GM12872 (cell line): ENCODE measurements at regions not wholly inside any gene's neighbourhood (a gene's known extent, or its start where the extent isn't known, plus 50 kb on each side); places are given as distances from the start of the nearest gene placed in this dataset.
A peak's percentile ranks its signal among the peaks of the same experiment; 100 is the strongest.

ENCODE experiments used
- CTCF ChIP-seq: IDR thresholded peaks from 3 replicates; pipeline ENCODE4 v1.5.1; 2011; ENCODE audit warnings: low read depth, mild to moderate bottlenecking, low read length, moderate library complexity; ENCODE audit not compliant: insufficient read depth

- TF ChIP-seq CTCF = no peak
Observed at GRCh38 chr11:69234740-69235710, 58.9 kb upstream of the MYEOV start.

GRCh38 chr11:69238573-69239351 lies 55.2 kb upstream of the MYEOV start:
- no peak for TF ChIP-seq CTCF

GRCh38 chr11:69239641-69240040 lies 54.3 kb upstream of the MYEOV start:
- no peak for TF ChIP-seq CTCF

GRCh38 chr11:69240332-69241074 lies 53.5 kb upstream of the MYEOV start:
- peak; percentile 44; the same call in 1 of the 3 replicates for TF ChIP-seq CTCF

GRCh38 chr11:69241075-69241740 lies 52.7 kb upstream of the MYEOV start:
- TF ChIP-seq CTCF = no peak

GRCh38 chr11:69241844-69242243 lies 52.1 kb upstream of the MYEOV start:
- no peak for TF ChIP-seq CTCF
